ENCODE measurements at regions not wholly inside any gene's neighbourhood (a gene's known extent, or its start where the extent isn't known, plus 50 kb on each side); places are given as distances from the start of the nearest gene placed in this dataset.
"Not testable (repeated sequence)": the region's sequence is repeated elsewhere in the genome, so short reads cannot be mapped to it uniquely, and the experiment has no call there.

DNA sequence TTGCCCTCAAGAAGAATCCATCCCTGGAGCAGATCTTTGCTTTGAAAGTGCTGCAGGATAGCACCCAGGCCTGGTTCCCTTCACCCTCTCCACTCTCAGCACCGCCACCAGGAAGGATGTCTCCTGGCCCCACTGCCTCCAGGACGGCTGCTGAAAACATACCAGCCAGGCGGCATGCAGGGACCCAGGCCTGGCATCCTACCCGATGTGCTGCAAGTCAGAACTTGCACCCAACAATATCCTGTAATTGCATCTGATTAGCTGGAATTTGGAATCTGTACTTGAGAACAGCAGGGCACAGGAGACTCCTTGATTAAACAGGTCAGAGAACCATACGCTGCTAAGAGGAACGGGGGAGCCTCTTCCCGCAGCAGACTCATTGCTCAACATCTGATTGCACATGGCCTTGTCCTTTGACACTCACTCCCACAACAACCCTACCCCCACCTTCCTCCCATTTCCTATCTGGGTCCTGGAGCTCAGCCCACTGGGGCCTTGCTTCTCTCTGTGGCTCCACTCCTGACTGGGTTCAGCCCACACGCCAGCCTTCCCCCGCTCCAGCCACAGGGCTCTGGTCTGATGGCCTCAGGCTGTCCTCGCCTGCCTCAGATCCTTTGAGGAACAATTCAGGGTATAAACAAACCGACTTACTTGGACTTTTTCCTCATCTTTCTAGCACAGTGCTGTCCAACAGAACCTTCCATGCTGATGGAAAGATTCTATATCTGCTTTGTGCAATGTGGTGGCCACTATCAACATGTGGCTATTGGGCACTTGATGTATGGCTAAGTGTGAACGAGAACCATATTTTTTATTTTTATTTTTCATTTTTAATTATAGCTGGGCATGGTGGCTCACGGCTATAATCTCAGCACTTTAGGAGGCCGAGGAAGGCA is 78.0 kb downstream of the FGD2 start:
- no peak for TF ChIP-seq CSDC2 (CRISPR knock-in tag; IDR thresholded peaks at IDR 0.05)
- no peak for TF ChIP-seq ZNF70 (CRISPR knock-in tag; IDR thresholded peaks at IDR 0.05)
- no peak for TF ChIP-seq ZC3H10 (CRISPR knock-in tag; IDR thresholded peaks at IDR 0.05)
- no peak for TF ChIP-seq BACH2 (CRISPR knock-in tag; IDR thresholded peaks at IDR 0.05; ENCODE audit: borderline replicate concordance)
- TF ChIP-seq GLIS3 (CRISPR knock-in tag; IDR thresholded peaks at IDR 0.05) = no peak
- TF ChIP-seq RARB (CRISPR knock-in tag; IDR thresholded peaks at IDR 0.05) = no peak
- TF ChIP-seq TOX (CRISPR knock-in tag; IDR thresholded peaks at IDR 0.05; ENCODE audit: borderline replicate concordance) = no peak
- peak; percentile 33; the same call in 2 of the 3 replicates for ATAC-seq

DNA sequence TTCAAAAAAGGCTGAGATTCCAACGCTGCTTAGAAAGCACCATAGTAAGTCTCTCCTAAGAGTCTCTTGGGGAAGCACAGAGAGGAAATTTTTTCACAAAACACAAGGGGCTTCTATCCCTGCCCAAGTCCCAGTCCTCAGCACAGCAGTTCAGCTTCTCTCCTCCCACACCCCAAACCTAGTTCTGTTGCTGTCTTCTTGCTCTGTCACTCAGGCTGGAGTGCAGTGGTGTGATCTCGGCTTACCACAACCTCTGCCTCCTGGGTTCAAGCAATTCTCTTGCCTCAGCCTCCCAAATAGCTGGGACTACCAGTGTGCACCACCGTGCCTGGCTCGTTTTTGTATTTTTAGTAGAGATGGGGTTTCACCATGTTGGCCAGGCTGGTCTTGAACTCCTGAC is 79.2 kb downstream of the FGD2 start:
- not testable (repeated sequence) for ATAC-seq

DNA sequence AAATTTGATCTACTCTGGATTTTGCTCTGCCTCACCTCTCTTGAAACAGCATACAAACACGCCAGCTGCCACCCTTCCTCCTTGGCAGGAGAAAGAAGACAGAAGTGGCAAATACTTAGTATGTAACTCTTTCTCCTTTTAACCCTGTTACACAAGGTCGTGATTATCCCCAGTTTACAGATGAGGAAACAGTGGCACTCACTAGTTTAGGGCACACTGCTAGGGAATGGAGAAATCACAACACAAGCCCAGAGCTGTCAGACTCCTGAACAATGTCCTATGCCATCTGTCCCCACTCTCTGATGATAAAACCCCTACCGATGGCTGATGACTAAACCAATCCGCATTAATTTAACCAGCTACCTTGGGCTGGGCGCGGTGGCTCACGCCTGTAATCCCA is 79.7 kb downstream of the FGD2 start:
- no peak for ATAC-seq

More for the DNA sequence above, 79.7 kb downstream of the FGD2 start:
- TF ChIP-seq ZNF565 (CRISPR knock-in tag; conservative IDR thresholded peaks at IDR 0.05; ENCODE audit: low read depth) (no peak), RARB (CRISPR knock-in tag; IDR thresholded peaks at IDR 0.05) (no peak), ESRRG (CRISPR knock-in tag; IDR thresholded peaks at IDR 0.05) (no peak), SNAI2 (CRISPR knock-in tag; IDR thresholded peaks at IDR 0.05) (no peak), CSDC2 (CRISPR knock-in tag; IDR thresholded peaks at IDR 0.05) (no peak), BACH2 (CRISPR knock-in tag; IDR thresholded peaks at IDR 0.05; ENCODE audit: borderline replicate concordance) (no peak), ZNF8 (CRISPR knock-in tag; IDR thresholded peaks at IDR 0.05) (no peak), GLIS3 (CRISPR knock-in tag; IDR thresholded peaks at IDR 0.05) (no peak), ZNF70 (CRISPR knock-in tag; IDR thresholded peaks at IDR 0.05) (no peak), ZFP3 (CRISPR knock-in tag; IDR thresholded peaks at IDR 0.05) (no peak), TCF4 (CRISPR knock-in tag; IDR thresholded peaks at IDR 0.05; ENCODE audit: borderline replicate concordance) (no peak), PPARA (CRISPR knock-in tag; IDR thresholded peaks at IDR 0.05; ENCODE audit: borderline replicate concordance) (no peak)
- TF ChIP-seq, protein P1, sequence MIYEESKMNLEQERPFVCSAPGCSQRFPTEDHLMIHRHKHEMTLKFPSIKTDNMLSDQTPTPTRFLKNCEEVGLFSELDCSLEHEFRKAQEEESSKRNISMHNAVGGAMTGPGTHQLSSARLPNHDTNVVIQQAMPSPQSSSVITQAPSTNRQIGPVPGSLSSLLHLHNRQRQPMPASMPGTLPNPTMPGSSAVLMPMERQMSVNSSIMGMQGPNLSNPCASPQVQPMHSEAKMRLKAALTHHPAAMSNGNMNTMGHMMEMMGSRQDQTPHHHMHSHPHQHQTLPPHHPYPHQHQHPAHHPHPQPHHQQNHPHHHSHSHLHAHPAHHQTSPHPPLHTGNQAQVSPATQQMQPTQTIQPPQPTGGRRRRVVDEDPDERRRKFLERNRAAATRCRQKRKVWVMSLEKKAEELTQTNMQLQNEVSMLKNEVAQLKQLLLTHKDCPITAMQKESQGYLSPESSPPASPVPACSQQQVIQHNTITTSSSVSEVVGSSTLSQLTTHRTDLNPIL (CRISPR knock-in tag; IDR thresholded peaks at IDR 0.05; ENCODE audit: low read depth) = no peak
- TF ChIP-seq, protein P2, sequence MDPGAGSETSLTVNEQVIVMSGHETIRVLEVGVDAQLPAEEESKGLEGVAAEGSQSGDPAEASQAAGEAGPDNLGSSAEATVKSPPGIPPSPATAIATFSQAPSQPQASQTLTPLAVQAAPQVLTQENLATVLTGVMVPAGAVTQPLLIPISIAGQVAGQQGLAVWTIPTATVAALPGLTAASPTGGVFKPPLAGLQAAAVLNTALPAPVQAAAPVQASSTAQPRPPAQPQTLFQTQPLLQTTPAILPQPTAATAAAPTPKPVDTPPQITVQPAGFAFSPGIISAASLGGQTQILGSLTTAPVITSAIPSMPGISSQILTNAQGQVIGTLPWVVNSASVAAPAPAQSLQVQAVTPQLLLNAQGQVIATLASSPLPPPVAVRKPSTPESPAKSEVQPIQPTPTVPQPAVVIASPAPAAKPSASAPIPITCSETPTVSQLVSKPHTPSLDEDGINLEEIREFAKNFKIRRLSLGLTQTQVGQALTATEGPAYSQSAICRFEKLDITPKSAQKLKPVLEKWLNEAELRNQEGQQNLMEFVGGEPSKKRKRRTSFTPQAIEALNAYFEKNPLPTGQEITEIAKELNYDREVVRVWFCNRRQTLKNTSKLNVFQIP (CRISPR knock-in tag; IDR thresholded peaks at IDR 0.05; ENCODE audit: borderline replicate concordance, low read depth) = no peak
- TF ChIP-seq, protein P3, sequence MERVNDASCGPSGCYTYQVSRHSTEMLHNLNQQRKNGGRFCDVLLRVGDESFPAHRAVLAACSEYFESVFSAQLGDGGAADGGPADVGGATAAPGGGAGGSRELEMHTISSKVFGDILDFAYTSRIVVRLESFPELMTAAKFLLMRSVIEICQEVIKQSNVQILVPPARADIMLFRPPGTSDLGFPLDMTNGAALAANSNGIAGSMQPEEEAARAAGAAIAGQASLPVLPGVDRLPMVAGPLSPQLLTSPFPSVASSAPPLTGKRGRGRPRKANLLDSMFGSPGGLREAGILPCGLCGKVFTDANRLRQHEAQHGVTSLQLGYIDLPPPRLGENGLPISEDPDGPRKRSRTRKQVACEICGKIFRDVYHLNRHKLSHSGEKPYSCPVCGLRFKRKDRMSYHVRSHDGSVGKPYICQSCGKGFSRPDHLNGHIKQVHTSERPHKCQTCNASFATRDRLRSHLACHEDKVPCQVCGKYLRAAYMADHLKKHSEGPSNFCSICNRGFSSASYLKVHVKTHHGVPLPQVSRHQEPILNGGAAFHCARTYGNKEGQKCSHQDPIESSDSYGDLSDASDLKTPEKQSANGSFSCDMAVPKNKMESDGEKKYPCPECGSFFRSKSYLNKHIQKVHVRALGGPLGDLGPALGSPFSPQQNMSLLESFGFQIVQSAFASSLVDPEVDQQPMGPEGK (CRISPR knock-in tag; IDR thresholded peaks at IDR 0.05; ENCODE audit: borderline replicate concordance) = no peak
- TF ChIP-seq, protein P4, sequence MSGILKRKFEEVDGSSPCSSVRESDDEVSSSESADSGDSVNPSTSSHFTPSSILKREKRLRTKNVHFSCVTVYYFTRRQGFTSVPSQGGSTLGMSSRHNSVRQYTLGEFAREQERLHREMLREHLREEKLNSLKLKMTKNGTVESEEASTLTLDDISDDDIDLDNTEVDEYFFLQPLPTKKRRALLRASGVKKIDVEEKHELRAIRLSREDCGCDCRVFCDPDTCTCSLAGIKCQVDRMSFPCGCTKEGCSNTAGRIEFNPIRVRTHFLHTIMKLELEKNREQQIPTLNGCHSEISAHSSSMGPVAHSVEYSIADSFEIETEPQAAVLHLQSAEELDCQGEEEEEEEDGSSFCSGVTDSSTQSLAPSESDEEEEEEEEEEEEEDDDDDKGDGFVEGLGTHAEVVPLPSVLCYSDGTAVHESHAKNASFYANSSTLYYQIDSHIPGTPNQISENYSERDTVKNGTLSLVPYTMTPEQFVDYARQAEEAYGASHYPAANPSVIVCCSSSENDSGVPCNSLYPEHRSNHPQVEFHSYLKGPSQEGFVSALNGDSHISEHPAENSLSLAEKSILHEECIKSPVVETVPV (CRISPR knock-in tag; IDR thresholded peaks at IDR 0.05) = no peak
- TF ChIP-seq, protein P5, sequence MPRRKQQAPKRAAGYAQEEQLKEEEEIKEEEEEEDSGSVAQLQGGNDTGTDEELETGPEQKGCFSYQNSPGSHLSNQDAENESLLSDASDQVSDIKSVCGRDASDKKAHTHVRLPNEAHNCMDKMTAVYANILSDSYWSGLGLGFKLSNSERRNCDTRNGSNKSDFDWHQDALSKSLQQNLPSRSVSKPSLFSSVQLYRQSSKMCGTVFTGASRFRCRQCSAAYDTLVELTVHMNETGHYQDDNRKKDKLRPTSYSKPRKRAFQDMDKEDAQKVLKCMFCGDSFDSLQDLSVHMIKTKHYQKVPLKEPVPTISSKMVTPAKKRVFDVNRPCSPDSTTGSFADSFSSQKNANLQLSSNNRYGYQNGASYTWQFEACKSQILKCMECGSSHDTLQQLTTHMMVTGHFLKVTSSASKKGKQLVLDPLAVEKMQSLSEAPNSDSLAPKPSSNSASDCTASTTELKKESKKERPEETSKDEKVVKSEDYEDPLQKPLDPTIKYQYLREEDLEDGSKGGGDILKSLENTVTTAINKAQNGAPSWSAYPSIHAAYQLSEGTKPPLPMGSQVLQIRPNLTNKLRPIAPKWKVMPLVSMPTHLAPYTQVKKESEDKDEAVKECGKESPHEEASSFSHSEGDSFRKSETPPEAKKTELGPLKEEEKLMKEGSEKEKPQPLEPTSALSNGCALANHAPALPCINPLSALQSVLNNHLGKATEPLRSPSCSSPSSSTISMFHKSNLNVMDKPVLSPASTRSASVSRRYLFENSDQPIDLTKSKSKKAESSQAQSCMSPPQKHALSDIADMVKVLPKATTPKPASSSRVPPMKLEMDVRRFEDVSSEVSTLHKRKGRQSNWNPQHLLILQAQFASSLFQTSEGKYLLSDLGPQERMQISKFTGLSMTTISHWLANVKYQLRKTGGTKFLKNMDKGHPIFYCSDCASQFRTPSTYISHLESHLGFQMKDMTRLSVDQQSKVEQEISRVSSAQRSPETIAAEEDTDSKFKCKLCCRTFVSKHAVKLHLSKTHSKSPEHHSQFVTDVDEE (CRISPR knock-in tag; IDR thresholded peaks at IDR 0.05) = no peak

Data from SK-N-SH treated with all-trans-retinoic acid at 6 μM for 48 hours (cell line).